G401.6 (cell line): ENCODE measurements at regions not wholly inside any gene's neighbourhood (a gene's known extent, or its start where the extent isn't known, plus 50 kb on each side); places are given as distances from the start of the nearest gene placed in this dataset.

Experiments used
- FAIRE-seq: peaks from 2 replicates; lab custom pipeline; 2012; peaks lifted over from hg19 to GRCh38; lab: Jason Lieb, UNC

DNA sequence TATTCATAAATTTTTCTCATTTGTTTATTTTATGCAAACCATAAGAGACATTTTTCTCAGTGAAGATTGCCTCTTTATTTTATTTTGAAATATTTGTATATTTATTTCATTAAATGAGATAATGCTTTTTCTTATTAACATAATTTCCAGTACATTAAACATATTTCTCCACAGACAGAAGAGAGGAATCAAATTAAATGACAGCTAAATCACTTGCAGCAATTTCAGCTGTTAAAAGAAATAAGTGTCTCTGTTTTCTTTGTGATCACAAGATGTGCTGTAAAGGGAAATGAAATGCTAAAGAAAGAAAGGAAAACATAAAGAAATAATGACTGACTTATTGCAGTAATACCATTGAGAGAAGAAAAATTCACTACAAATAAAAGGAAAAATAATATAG, 414.0 kb upstream of the FANCL start:
- FAIRE-seq, result peak; percentile 92

DNA sequence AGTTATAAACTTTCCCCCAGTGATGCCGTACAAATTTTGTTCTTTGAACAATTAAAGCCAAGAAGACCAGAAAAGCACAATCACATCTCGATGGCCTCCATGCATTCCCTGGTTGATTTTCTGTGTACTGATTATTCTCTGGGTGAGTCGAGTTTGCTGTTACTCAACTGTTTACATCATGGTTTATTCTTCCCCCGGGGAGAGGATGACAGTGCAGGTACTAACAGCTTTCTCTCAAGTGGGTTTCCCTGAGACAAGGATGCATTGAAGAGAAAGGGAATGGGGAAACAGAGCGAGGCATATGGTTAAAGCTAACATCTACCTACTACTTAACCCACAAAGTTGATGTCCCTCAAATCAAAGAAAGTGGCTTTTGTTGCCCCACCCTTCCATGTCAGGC, 410.8 kb upstream of the FANCL start:
- FAIRE-seq, result no peak

DNA sequence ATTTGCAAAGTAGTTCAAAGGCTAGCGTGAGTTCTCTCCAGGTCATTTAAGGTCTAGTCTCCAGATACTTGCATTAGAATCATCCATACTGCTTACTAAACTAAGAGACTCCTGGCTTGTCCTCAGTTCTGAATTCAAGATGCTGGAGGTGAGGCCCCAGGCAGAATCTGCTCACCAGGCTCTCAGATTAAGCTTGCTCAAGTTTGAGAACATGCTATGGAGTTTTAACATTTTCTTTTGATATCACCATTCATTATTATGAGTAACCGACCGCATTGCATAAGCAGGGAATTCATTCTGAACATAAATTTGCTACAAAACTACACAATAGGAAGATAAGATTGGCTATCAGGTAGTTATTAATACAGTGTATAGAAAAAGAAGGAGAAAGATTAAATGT, 409.7 kb upstream of the FANCL start:
- no peak for FAIRE-seq

DNA sequence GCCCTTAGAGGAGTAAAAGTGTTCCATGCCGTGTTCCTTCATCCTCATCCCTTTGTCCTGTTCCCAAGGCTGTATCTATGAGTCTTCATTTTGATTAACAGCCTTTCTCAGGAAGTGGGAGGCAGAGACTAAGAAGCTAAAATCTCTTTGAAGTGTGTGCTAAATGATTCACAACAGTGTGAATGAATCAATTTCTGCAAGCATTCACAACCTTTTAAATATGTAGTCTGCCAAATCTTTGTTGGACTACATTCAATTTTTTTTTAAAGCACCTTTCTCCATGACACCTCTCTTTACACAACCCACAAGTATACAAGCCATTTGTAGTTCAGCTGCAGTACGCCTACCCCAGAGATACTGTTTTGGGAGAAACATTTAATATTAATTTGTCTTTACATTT, 408.6 kb upstream of the FANCL start:
- no peak for FAIRE-seq

DNA sequence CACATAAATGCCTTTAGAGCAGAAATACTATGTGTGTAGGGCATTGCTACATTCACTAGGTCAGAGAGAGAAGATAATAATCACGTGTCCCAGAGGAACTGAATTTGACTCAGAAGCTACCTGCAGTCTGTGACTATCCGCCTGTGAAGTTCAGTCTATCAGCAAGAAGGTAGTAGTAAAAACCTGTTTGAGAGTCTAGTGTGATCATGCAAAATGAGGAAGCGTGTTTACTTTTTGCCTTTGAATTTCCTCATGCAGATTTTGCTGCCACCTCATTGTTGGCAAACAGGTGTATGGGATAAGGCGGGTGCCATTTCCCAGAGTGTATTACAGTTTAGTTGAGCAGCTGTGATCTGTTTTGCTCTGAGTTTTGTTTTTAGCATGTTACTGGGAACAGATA, 403.9 kb upstream of the FANCL start:
- no peak for FAIRE-seq

DNA sequence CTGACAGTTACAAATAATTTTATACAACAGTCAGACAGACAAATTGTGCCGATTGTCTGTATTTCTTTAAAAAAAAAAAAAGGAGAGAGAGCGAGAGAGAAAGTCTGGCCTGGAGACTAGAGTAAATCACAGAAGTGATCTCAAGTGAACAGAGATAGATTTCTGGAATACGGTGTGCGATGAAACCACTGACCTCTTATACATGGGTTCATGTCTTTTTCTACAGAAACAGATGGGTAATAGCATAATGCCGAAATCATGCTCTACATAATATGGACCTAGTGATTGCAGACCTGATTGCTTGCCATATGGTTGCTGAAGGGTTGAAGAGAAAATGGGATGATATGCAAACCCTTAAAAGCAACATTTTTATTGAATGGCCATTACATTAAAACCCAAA, 403.3 kb upstream of the FANCL start:
- FAIRE-seq, result no peak

DNA sequence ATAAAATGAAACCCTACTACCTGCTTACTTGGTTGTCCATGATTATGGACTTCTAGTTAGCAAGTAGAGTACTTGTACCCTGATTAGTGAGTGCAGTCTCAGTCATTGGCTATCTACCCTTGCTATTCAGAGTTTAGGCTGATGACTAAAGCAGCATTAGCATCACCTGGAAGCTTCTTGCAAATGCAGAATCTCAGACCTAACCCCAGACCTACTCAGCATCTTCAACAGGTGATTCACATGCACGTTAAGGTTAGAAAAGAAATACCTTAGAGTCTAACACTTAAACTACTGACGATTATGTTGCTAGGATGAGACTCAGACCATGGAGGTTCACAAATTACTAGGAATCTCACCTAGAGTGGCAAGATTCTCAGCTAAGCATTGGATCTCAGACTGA, 399.9 kb upstream of the FANCL start:
- no peak for FAIRE-seq

DNA sequence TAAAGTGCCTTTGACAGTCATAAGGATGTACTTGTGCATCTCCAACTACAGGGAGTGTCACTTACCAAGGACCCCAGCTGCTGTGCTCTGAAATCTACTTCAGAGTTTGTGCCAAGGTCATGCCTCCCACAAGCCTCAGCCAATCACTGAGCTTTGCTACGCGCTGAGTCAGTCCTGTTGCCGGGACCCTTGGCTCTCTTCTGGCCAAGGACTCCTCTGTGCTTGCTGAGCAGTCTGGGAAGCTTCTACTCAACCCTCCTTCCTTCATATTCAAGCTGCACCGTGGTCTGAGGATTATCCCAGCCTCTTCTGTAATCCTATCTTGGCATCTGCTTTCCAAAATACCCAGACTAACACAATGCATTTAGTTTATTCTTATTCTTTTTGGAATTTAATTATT, 398.9 kb upstream of the FANCL start:
- no peak for FAIRE-seq

DNA sequence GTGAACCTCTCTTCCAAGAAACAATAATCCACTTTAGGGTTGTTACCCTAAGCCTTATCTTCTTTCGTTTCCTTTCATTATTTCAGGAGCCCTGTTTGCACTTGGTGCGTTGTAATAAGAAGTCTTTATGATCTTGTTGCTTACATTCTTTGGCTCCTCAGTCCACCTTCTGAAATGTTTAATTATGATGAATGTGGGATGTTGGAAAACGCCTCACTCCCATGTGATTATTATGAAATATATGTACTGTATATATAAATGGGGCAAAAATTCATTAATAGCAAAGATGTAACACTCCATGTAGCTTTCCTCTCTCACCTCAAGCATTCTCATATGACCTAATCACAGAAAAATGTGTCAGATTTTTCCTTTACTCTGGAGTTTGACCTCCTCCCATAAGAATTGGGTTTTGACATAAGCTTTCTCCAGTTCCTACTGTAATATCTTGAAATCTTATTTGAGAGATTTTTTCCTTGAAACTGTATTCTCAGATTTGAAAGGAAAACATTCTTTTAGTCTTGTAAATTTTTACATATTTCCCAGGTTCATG, 397.2 kb upstream of the FANCL start:
- peak; percentile 100 for FAIRE-seq

DNA sequence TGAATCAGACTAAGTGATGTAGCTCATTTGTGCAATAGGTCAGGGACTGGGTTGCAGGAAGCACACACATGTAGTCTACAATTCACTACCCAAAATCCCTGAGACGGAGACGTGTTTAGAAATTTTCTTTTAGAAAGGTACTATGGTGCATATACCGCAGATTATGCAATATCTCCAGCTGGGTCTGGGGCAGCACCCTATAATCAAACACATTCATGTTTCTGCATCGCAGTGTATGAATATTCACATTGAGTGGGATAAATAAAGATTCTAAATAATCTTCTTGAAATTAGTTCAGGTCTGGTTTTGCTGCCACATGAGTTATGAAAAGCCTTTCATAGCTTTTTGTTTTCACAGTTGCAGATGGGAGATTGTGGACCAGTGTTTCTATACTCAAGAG, 395.7 kb upstream of the FANCL start:
- FAIRE-seq, result no peak

DNA sequence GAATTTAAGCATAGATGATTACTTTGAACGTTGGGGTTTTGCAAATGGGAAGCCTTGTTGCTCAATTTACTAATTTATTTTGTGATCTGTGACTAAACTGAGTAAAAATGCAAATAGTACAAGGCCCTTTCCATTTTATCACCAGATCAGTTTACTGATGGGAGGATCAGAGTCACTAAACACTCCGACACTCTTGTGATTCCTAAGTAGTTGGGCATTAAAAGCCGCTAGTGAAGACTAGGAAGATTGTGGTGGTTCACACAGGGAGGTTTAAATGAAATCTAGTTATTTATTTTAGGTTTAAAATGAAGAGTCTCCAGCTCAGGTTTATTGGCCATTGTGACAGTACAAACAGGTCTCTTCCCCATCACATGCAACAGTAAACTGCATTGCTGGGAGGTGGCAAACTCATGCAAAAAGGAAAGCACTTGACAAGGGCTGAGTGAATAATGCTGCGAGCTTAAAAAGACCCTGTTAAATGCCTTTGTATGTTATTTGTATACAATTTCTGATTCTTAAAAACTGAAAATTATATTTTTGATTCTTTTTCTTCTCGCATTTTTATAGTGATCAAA, 394.8 kb upstream of the FANCL start:
- FAIRE-seq, result no peak

DNA sequence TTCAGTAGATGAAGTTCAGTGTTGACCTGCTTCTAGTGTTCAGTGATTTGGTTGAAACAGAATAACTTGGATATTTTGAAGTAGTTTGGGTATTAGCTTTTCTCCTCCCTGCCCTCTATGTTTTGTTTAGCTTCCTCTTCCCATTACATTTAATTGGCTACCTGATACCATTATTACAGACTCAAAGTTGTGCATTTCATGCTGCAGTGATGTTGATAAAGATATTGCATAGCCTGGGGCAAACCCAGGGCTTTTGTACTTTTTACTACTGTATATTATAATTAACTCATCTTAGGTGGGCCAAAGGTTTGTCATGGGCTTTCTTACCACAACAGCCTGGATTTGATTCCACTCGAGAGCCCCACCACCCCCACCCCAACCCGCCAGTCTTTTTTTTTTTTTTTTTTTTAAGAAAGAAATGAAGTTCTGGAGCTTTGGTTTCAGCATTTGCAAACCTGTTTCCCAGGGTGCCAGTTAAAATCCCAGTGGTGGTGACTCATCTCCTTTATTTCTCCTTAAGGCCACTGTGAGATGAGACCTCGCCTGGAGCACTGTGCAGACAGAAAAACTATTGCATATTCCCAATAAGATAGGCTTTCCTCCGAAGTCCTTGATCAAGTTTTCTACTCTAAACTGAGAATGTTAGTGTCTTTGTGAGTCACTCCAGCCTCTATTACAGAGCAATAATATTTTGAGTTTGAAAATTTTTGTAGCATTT, 393.7 kb upstream of the FANCL start:
- FAIRE-seq, result no peak

DNA sequence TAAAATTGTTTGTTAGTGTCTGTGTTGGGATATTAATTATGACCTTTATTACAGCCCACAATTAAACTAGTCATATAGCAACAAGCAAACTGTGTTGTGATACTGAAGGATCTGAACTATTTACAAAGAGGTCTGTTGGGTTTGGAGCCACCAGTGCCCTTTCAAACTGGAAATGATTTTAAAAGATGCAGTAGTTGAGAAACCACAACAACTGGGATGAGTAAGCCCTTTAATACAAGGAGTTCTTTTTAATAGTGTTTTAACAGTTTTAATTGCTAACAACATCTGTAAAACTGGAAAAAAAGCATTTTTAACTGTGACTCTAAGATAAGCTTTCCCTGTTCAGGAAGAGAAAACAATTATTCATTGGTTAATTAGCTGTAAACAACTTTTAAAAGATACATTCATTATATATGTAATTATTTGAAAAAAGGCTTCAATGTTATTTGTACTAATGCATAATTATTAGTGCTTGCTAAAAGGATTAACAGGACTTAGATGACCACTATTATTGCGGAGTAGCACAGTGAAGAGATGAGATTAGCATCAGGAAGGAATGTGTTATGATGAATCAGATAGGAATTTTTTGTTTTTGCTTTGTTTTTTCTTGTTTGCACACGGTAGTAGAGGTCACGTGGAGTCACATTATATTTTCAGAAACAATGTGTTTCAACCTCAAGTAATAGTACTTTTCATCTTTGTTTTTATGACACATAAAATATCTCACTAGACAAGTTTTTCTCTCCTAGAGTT, 392.7 kb upstream of the FANCL start:
- peak; percentile 100 for FAIRE-seq

DNA sequence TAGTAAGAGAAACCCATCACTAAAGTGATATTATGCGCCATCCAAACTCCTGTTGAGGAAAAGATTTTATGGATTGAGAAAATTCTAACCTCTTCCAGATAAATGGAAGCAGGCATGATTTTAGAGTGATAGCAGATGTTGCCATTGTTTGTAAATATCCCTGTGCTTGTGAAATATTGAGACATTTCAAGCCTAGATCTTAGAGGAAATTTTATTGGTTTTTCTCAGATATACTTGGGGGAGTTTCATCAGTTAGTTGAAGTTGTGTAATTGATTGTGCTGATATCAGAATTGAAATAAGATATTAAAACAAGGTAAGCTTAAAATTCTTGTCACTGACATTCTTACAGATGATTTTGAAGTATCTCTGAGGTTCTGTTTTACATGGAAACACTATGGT, 390.9 kb upstream of the FANCL start:
- FAIRE-seq, result no peak

DNA sequence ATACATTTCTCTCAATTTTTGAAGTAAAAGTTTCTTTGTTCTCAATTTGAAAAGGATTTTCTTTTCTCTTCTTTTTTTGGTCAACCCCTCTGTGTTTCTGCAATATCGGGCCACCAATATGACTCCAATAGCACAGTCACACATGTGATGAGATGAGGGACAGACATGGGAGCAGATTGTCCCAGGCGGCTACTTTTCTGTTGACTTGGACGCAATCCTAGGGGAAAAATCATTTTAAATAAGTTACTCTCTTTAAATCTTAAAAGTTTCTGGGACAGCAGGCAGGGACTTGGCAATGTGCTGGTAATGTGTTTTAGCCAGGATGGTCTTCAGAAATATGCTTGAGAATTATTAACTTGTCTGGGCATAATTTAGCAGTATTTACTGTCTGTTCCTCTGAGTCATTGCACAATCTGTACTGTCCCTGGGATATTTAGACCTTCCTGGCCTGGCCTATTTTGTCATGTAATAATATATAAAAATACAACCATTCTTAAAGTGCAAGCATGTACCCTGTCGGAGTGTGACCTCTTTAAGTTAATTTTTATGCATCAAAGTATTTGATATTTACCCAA, 388.5 kb upstream of the FANCL start:
- peak; percentile 8 for FAIRE-seq

DNA sequence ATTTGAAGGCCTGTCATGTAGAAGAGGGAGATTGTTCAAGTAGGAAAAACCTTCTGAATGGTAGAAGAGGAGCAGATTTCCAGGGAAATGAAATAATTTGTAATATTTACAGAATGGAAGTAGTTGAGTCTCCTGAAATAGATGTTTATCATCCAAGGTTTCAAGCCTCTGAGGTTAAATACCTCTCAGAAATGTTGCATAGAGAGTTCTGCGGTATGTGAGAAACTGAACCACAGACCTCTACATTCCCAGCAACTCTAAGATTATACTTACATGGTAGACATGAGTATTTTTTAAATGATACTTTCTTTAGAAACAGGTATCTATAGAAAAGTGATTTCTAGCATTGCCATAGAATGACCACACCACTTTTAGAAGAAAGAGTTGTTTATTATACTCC, 379.8 kb upstream of the FANCL start:
- no peak for FAIRE-seq

DNA sequence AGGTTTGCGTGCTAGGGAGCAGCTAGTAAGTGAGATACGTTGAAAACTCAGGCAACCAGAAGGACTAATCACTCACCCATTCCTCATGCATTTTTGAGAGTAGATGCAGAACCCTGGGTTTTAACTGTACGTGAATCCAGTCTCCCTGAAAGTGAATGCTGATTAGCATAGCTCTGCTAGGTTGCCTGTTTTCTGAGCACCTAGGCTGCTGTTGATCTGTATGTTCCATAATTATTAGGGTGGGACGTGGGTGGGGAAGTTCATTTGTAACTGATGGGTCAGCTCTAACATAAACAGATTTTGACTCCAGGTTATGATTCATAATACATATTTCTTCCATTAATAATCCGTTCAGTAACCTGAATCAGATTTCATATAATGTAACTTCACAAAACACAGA, 379.0 kb upstream of the FANCL start:
- FAIRE-seq, result no peak

DNA sequence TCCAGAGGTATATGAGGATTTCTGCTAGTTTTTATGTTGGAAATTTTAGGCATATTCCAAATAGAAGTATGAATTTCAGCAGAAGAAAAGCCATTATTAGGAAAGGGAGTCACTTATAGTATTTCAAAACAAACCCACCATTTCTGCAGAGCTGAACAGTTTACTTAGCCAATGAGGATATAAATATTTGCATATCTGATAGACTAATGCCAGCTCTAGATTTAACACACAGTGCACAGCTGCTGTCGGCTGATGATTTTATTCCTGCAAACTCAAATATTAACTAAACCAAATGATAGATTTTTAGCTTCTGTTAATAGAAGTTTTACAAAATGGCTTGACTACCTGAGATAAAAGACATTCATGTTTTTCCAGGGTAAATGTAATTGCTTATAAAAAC, 375.8 kb upstream of the FANCL start:
- FAIRE-seq, result no peak

DNA sequence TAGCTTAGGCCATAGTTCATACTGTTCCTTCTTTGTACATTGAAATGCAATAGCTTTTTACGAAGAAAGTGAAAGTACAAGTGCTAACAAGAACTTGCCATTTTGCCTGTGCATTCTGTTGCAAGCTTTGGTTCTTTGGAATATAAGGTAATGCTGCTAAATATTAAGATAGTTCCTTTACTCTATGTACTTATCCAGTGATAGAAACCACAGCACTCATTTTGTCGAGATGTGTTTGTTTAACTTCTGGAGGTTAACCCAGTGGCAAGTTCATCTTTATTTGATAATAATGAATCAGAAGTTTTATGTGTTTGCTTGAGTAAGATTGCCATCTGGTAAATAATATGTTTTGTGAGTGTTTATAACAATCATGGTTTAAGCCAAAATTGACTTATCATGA, 373.1 kb upstream of the FANCL start:
- FAIRE-seq, result no peak

DNA sequence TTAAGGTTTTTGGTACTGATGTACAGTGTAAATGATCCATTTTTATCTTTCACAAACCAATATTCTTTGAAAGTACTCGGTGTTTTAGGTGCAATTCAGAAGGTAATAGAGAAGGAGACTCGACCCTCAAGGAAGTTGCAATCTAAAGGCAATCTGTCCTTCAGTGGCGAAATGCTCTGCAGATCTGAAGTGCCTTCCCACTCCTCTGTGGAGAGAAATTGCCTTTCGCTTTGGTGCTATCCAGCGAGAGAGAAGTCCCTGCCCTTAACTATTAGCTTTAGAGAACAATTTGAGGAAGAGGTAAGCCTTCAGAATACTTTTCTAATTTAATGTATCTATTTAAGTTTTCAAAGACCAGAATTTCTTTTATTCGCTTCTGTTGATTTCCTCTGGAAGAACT, 371.8 kb upstream of the FANCL start:
- no peak for FAIRE-seq

DNA sequence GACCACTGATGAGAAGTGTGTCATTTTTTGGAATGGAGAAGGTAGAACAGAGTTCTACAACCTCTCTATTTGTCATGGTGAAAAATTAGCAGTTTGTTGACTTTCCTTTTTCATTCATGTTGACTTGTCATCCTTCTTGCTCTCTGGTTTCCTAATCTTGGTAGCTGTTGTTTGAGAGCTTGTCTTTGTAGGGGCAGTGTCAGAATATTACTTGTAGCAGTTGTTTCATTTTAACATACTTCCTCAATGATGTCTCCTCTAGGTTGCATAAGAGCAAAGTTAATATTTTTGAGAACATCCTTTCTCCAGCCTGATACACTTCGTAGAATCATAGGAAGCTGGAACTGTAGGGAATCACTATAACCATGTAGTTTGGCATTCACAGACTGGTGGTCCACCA, 368.2 kb upstream of the FANCL start:
- peak; percentile 15 for FAIRE-seq

DNA sequence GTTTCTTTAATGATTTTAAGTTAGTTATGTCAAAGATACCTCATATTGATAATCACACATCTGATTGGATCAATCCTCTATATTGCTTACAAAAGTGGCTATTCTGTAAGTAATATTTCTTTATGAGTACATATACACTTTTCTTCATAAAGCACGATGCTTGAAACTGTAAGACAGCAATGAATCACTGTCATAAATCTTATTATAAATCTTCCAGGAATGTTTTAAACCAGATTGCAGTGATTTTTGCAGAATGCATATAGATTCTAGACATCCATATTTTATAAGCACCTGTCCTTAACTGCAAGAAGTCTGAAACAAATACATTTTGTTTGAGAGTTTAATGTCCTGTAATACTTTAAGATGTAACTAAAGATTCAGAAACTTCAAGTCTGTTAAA, 367.0 kb upstream of the FANCL start:
- no peak for FAIRE-seq

DNA sequence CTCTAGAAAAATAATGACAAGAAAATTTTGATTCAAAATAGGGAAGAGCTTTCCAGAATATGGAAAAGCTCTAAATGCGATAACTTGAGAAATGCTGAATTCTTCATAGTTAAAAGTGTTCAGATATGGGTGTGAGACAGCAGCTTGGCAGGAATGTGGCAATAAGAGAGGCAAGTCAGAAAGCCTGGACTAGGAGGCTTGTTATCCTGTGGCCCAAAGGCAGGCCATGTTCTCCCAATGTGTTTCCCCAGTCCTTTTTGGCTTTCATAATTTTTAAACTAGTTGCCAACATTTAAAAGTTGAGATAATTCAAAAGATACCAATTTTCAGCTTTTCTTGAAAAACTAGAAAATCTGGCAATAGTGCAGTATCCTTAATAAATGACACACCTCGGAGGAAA, 366.3 kb upstream of the FANCL start:
- FAIRE-seq, result peak; percentile 84
